PC-3 (cell line): ENCODE measurements at regions not wholly inside any gene's neighbourhood (a gene's known extent, or its start where the extent isn't known, plus 50 kb on each side); places are given as distances from the start of the nearest gene placed in this dataset.

Experiments used
- ATAC-seq: fragments of 200-7000 bp; cut with Tn5 transposase; 2 replicates; pipeline ENCODE4 v1.9.1; 2020; ENCODE audit warnings: mild to moderate bottlenecking, moderate library complexity
- BruUV-seq: library from RNA; stranded (reverse); fragments of 400-500 nt; replicated peaks from 2 replicates; lab custom pipeline; 2021; lab: Mats Ljungman, UMichigan
- CTCF ChIA-PET: fragments of 300-600 bp; sonication (Branson Sonifier 250); formaldehyde crosslinking; loops from one replicate; lab custom pipeline; 2022; ENCODE audit warnings: antibody characterized with exemption; lab: Charles Lee
- POLR2A ChIA-PET: fragments of 300-600 bp; sonication (Branson Sonifier 250); formaldehyde crosslinking; loops from one replicate; lab custom pipeline; 2022; ENCODE audit warnings: antibody characterized with exemption; ENCODE audit not compliant: unreplicated experiment; lab: Charles Lee
- DNase-seq: peaks from one replicate; pipeline ENCODE4 v3.0.0-alpha.2; 2015
- H2AFZ ChIP-seq: fragments of 300-600 bp; sonication (generic); 2 replicates; pipeline ENCODE4 v1.6.0; 2016; ENCODE audit warnings: antibody characterized with exemption, low read length
- H3F3A ChIP-seq: fragments of 300-600 bp; sonication (generic); one replicate; pipeline ENCODE4 v1.6.0; 2017; ENCODE audit warnings: antibody characterized with exemption, low read length, control low read depth, mild to moderate bottlenecking; ENCODE audit not compliant: unreplicated experiment
- H3K27ac ChIP-seq: fragments of 300-600 bp; sonication (generic); 2 replicates; pipeline ENCODE4 v1.5.1; 2016; ENCODE audit warnings: mild to moderate bottlenecking, low read length
- H3K27me3 ChIP-seq: fragments of 300-600 bp; sonication (generic); 2 replicates; pipeline ENCODE4 v1.6.1; 2016; ENCODE audit warnings: low read length, mixed read lengths
- H3K36me3 ChIP-seq: fragments of 300-600 bp; sonication (generic); 2 replicates; pipeline ENCODE4 v1.6.1; 2016; ENCODE audit warnings: low read depth, mixed run types, low read length, mixed read lengths
- H3K4me1 ChIP-seq: fragments of 300-600 bp; sonication (generic); 2 replicates; pipeline ENCODE4 v1.5.1; 2016; ENCODE audit warnings: low read length; ENCODE audit not compliant: insufficient read depth
- H3K4me2 ChIP-seq: fragments of 300-600 bp; sonication (generic); 2 replicates; pipeline ENCODE4 v1.6.0; 2016; ENCODE audit warnings: low read length
- H3K4me3 ChIP-seq: fragments of 300-600 bp; sonication (generic); 2 replicates; pipeline ENCODE4 v1.5.1; 2016; ENCODE audit warnings: mild to moderate bottlenecking, low read length, mixed read lengths
- H3K79me2 ChIP-seq: fragments of 300-600 bp; sonication (generic); 2 replicates; pipeline ENCODE4 v1.6.1; 2017; ENCODE audit warnings: low read length, mixed read lengths
- H3K9ac ChIP-seq: fragments of 300-600 bp; sonication (generic); 2 replicates; pipeline ENCODE4 v1.6.0; 2016; ENCODE audit warnings: mild to moderate bottlenecking, low read length
- H3K9me2 ChIP-seq: fragments of 300-600 bp; sonication (generic); replicated peaks from 2 replicates; pipeline ENCODE4 v1.6.1; 2016; ENCODE audit warnings: mixed run types, low read length, mixed read lengths
- H3K9me3 ChIP-seq: fragments of 300-600 bp; sonication (generic); 2 replicates; pipeline ENCODE4 v1.6.1; 2016; ENCODE audit warnings: low read length, mixed read lengths
- H4K20me1 ChIP-seq: fragments of 300-600 bp; sonication (generic); 2 replicates; pipeline ENCODE4 v1.6.1; 2016; ENCODE audit warnings: low read length, mixed read lengths
- CTCF ChIP-seq: fragments of 300-600 bp; sonication (generic); conservative IDR thresholded peaks from 2 replicates; pipeline ENCODE4 v1.5.1; 2017; ENCODE audit warnings: antibody characterized with exemption, low read depth, mild to moderate bottlenecking, low read length
- EZH2 ChIP-seq: fragments of 300-600 bp; sonication (generic); IDR thresholded peaks from one replicate; pipeline ENCODE4 v1.6.1; 2017; ENCODE audit warnings: antibody characterized with exemption, mild to moderate bottlenecking, low read length; ENCODE audit not compliant: unreplicated experiment
- EZH2phosphoT487 ChIP-seq: fragments of 300-600 bp; sonication (generic); IDR thresholded peaks from 2 replicates; pipeline ENCODE4 v1.6.1; 2018; ENCODE audit warnings: mild to moderate bottlenecking, antibody characterized with exemption, low read length, borderline replicate concordance
- intact Hi-C: fragments of 100-400 bp; cut with micrococcal nuclease; formaldehyde crosslinking; loops from 2 replicates; pipeline ENCODE4 v1.9.0; 2023

GRCh38 chr1:200319148-200319547, 90.7 kb downstream of the ZNF281 start:
- POLR2A ChIA-PET: no interaction called here
- H3K4me1 ChIP-seq: peaks cover 19% of the 10 kb centered on the region
- TF ChIP-seq EZH2 (no peak), EZH2phosphoT487 (no peak), CTCF (no peak)
- H3K9ac ChIP-seq: no peak overlapping the region
- no peak overlapping the region for H3K4me3 ChIP-seq
- no peaks in the 10 kb centered on the region for H3K9me2 ChIP-seq
- ATAC-seq (no peak), DNase-seq (no peak)
- no peaks in the 10 kb centered on the region for H3K79me2 ChIP-seq
- intact Hi-C loops: no loop called here
- no peaks in the 10 kb centered on the region for H3F3A ChIP-seq
- no TSS peak for BruUV-seq
- H3K9me3 ChIP-seq: no peaks in the 10 kb centered on the region
- H3K27me3 ChIP-seq: no peaks in the 10 kb centered on the region
- H2AFZ ChIP-seq: 0 out of 2 replicates have a peak overlapping the region, but pooled peaks have one; percentile 2
- CTCF ChIA-PET: no interaction called here
- H3K27ac ChIP-seq: no peak overlapping the region
- no peak overlapping the region for H3K4me2 ChIP-seq
- no peaks in the 10 kb centered on the region for H4K20me1 ChIP-seq
- H3K36me3 ChIP-seq: no peaks in the 10 kb centered on the region

- Histone ChIP-seq H3F3A (no peaks in the 10 kb centered on the region), H2AFZ (no peak overlapping the region), H3K36me3 (no peaks in the 10 kb centered on the region), H3K79me2 (no peaks in the 10 kb centered on the region), H3K9ac (no peak overlapping the region), H3K27ac (no peak overlapping the region), H4K20me1 (no peaks in the 10 kb centered on the region), H3K27me3 (no peaks in the 10 kb centered on the region), H3K4me3 (no peak overlapping the region), H3K4me1 (peaks cover 21% of the 10 kb centered on the region), H3K9me3 (no peaks in the 10 kb centered on the region), H3K9me2 (no peaks in the 10 kb centered on the region), H3K4me2 (0 out of 2 replicates have a peak overlapping the region, but pooled peaks have one; percentile 1)
- intact Hi-C loops: no loop called here
- POLR2A ChIA-PET: interaction anchor here (0.6 kb wide), 1 partner anchor 48 kb away, joined by 3 read pairs; no protein-coding TSS in a partner anchor
- CTCF ChIA-PET: interaction anchor here (0.6 kb wide), 1 partner anchor 210 kb away, joined by 3 read pairs; no protein-coding TSS in a partner anchor
- DNase-seq: peak; percentile 78
- TF ChIP-seq EZH2phosphoT487 (no peak), EZH2 (no peak), CTCF (no peak)
- no TSS peak for BruUV-seq
- peak; percentile 55 for ATAC-seq
Measured at GRCh38 chr1:200317236-200317635, 92.6 kb downstream of the ZNF281 start.

GRCh38 chr1:200316148-200316803, 93.6 kb downstream of the ZNF281 start:
- Histone ChIP-seq H4K20me1 (no peaks in the 10 kb centered on the region), H3K4me1 (peaks cover 21% of the 10 kb centered on the region), H2AFZ (no peak overlapping the region), H3K4me2 (no peak overlapping the region), H3K27ac (no peak overlapping the region), H3K36me3 (no peaks in the 10 kb centered on the region), H3F3A (no peaks in the 10 kb centered on the region), H3K4me3 (no peak overlapping the region), H3K9me2 (no peaks in the 10 kb centered on the region), H3K79me2 (no peaks in the 10 kb centered on the region), H3K9ac (no peak overlapping the region), H3K27me3 (no peaks in the 10 kb centered on the region), H3K9me3 (no peaks in the 10 kb centered on the region)
- no peak for ATAC-seq
- POLR2A ChIA-PET: interaction anchor here (0.6 kb wide), 1 partner anchor 47 kb away, joined by 3 read pairs; no protein-coding TSS in a partner anchor
- no TSS peak for BruUV-seq
- intact Hi-C loops: no loop called here
- CTCF ChIA-PET: no interaction called here
- TF ChIP-seq EZH2 (no peak), EZH2phosphoT487 (no peak), CTCF (no peak)
- DNase-seq: no peak
